HL-60 (cell line): ENCODE measurements at regions not wholly inside any gene's neighbourhood (a gene's known extent, or its start where the extent isn't known, plus 50 kb on each side); places are given as distances from the start of the nearest gene placed in this dataset.
"Not testable (repeated sequence)": the region's sequence is repeated elsewhere in the genome, so short reads cannot be mapped to it uniquely, and the experiment has no call there.

ENCODE experiments used
- DNase-seq, 2 experiments: peaks; one replicate each; pipeline ENCODE4 v3.0.0-alpha.2; 2010 to 2020; ENCODE audit warnings: low read depth in 1 of 2, low spot score in 1 of 2
- H3K27ac ChIP-seq: fragments of 250-450 bp; sonication (Bioruptor Pico); replicated peaks from 2 replicates; pipeline ENCODE4 v1.5.1; 2020; ENCODE audit warnings: mild to moderate bottlenecking, moderate library complexity
- H3K27me3 ChIP-seq: fragments of 250-450 bp; sonication (Bioruptor Pico); 2 replicates; pipeline ENCODE4 v1.5.1; 2021; ENCODE audit warnings: mild to moderate bottlenecking, moderate library complexity; ENCODE audit not compliant: insufficient read depth, poor library complexity, severe bottlenecking
- H3K4me3 ChIP-seq: replicated peaks from 2 replicates; pipeline ENCODE4 v1.5.1; 2011; ENCODE audit warnings: mild to moderate bottlenecking, control low read depth, low read length; ENCODE audit not compliant: insufficient read depth
- CTCF ChIP-seq: IDR thresholded peaks from one replicate; pipeline ENCODE4 v1.5.1; 2011; ENCODE audit warnings: low read length, control low read depth, inconsistent platforms; ENCODE audit not compliant: insufficient read depth
- GABPA ChIP-seq: IDR thresholded peaks from 2 replicates; pipeline ENCODE4 v1.6.1; 2012; ENCODE audit warnings: low read depth
- POLR2AphosphoS5 ChIP-seq: IDR thresholded peaks from 2 replicates; pipeline ENCODE4 v1.6.1; 2012; ENCODE audit warnings: low read depth
- REST ChIP-seq: IDR thresholded peaks from 2 replicates; pipeline ENCODE4 v1.6.1; 2012; ENCODE audit warnings: low read depth; ENCODE audit not compliant: insufficient replicate concordance
- SPI1 ChIP-seq: IDR thresholded peaks from 2 replicates; pipeline ENCODE4 v1.6.1; 2012; ENCODE audit warnings: low read depth, mild to moderate bottlenecking, borderline replicate concordance

GRCh38 chr3:194886836-194887235, 201.2 kb downstream of the FAM43A start:
- Histone ChIP-seq H3K4me3 (no peak overlapping the region), H3K27me3 (no peaks in the 10 kb centered on the region), H3K27ac (no peak overlapping the region)
- TF ChIP-seq REST, result no peak
- TF ChIP-seq GABPA, result no peak
- TF ChIP-seq CTCF, result no peak
- TF ChIP-seq POLR2AphosphoS5, result no peak
- TF ChIP-seq SPI1, result no peak
- DNase-seq, result no peak

- not testable (repeated sequence) for H3K27me3 ChIP-seq, DNase-seq, H3K27ac ChIP-seq, H3K4me3 ChIP-seq
These were observed 202.4 kb downstream of the FAM43A start for GRCh38 chr3:194888062-194888461.

- no peaks in the 10 kb centered on the region for H3K27me3 ChIP-seq
These were observed 203.2 kb downstream of the FAM43A start for GRCh38 chr3:194888916-194889315.

More at GRCh38 chr3:194888916-194889315, 203.2 kb downstream of the FAM43A start:
- DNase-seq, result no peak
- TF ChIP-seq GABPA (no peak), POLR2AphosphoS5 (no peak), CTCF (no peak), REST (no peak), SPI1 (no peak)
- Histone ChIP-seq H3K4me3 (no peak overlapping the region), H3K27ac (no peak overlapping the region)
